ENCODE measurements at regions not wholly inside any gene's neighbourhood (a gene's known extent, or its start where the extent isn't known, plus 50 kb on each side); places are given as distances from the start of the nearest gene placed in this dataset.

- H3K4me3 Mint-ChIP-seq: no peak overlapping the region
- H3K4me1 Mint-ChIP-seq: no peaks in the 10 kb centered on the region
Observed at GRCh38 chr9:3066591-3066990, 222.7 kb upstream of the PUM3 start.

GRCh38 chr9:3059781-3060468 is 216.0 kb upstream of the PUM3 start:
- peaks cover 5% of the 10 kb centered on the region for H3K9me3 Mint-ChIP-seq
- H3K27ac Mint-ChIP-seq: no peak overlapping the region
- H3K4me3 Mint-ChIP-seq: no peak overlapping the region
- no peaks in the 10 kb centered on the region for H3K36me3 Mint-ChIP-seq (ENCODE audit: low read depth)
- H3K27me3 Mint-ChIP-seq (ENCODE audit: low read depth): no peaks in the 10 kb centered on the region
- no peak for TF ChIP-seq CTCF (IDR thresholded peaks at IDR 0.05; ENCODE audit: unreplicated experiment in 3 of 3)
- H3K4me1 Mint-ChIP-seq: no peaks in the 10 kb centered on the region

More at GRCh38 chr9:3066591-3066990, 222.7 kb upstream of the PUM3 start:
- Mint-ChIP-seq H3K36me3 (ENCODE audit: low read depth) (no peaks in the 10 kb centered on the region), H3K27ac (peak overlapping the region in 1 of 3 experiments; percentile 38), H3K9me3 (peaks cover 4% of the 10 kb centered on the region), H3K27me3 (ENCODE audit: low read depth) (peaks cover 3% of the 10 kb centered on the region)
- no peak for TF ChIP-seq CTCF (IDR thresholded peaks at IDR 0.05; ENCODE audit: unreplicated experiment in 3 of 3)

- no peak for TF ChIP-seq CTCF (IDR thresholded peaks at IDR 0.05; ENCODE audit: unreplicated experiment in 3 of 3)
- no peaks in the 10 kb centered on the region for H3K27me3 Mint-ChIP-seq (ENCODE audit: low read depth)
- H3K4me3 Mint-ChIP-seq: no peak overlapping the region
- H3K27ac Mint-ChIP-seq: no peak overlapping the region
- H3K9me3 Mint-ChIP-seq: peaks cover 5% of the 10 kb centered on the region
- H3K36me3 Mint-ChIP-seq (ENCODE audit: low read depth): no peaks in the 10 kb centered on the region
- H3K4me1 Mint-ChIP-seq: no peaks in the 10 kb centered on the region
Observed at GRCh38 chr9:3058409-3058808, 214.5 kb upstream of the PUM3 start.

- no peak for TF ChIP-seq CTCF (IDR thresholded peaks at IDR 0.05; ENCODE audit: unreplicated experiment in 3 of 3)
- Mint-ChIP-seq H3K4me1 (no peaks in the 10 kb centered on the region), H3K27ac (no peak overlapping the region), H3K36me3 (ENCODE audit: low read depth) (no peaks in the 10 kb centered on the region), H3K27me3 (ENCODE audit: low read depth) (no peaks in the 10 kb centered on the region), H3K4me3 (no peak overlapping the region), H3K9me3 (peaks cover 3% of the 10 kb centered on the region)
Observed at GRCh38 chr9:3054017-3054586, 210.2 kb upstream of the PUM3 start.

- Mint-ChIP-seq H3K27ac (no peak overlapping the region), H3K9me3 (peaks cover 3% of the 10 kb centered on the region), H3K4me1 (peaks cover 3% of the 10 kb centered on the region), H3K27me3 (ENCODE audit: low read depth) (no peaks in the 10 kb centered on the region), H3K36me3 (ENCODE audit: low read depth) (no peaks in the 10 kb centered on the region), H3K4me3 (no peak overlapping the region)
- no peak for TF ChIP-seq CTCF (IDR thresholded peaks at IDR 0.05; ENCODE audit: unreplicated experiment in 3 of 3)
Observed at GRCh38 chr9:3049636-3050035, 205.7 kb upstream of the PUM3 start.

- Mint-ChIP-seq H3K4me3 (no peak overlapping the region), H3K9me3 (peaks cover 3% of the 10 kb centered on the region), H3K27me3 (ENCODE audit: low read depth) (no peaks in the 10 kb centered on the region), H3K27ac (no peak overlapping the region), H3K4me1 (peaks cover 3% of the 10 kb centered on the region), H3K36me3 (ENCODE audit: low read depth) (no peaks in the 10 kb centered on the region)
- no peak for TF ChIP-seq CTCF (IDR thresholded peaks at IDR 0.05; ENCODE audit: unreplicated experiment in 3 of 3)
Observed at GRCh38 chr9:3047912-3048311, 204.0 kb upstream of the PUM3 start.
